ENCODE measurements at regions not wholly inside any gene's neighbourhood (a gene's known extent, or its start where the extent isn't known, plus 50 kb on each side); places are given as distances from the start of the nearest gene placed in this dataset.

- no peak overlapping the region for H3K4me3 ChIP-seq (ENCODE audit: low read depth, low read length)
- TF ChIP-seq CTCF (IDR thresholded peaks at IDR 0.05; ENCODE audit: control insufficient read depth, extremely low read depth, insufficient read depth) = no peak
- DNase-seq (ENCODE audit: low read depth) = no peak
These were observed 81.5 kb upstream of the YWHAQ start for GRCh38 chr2:9712263-9712662.

DNA sequence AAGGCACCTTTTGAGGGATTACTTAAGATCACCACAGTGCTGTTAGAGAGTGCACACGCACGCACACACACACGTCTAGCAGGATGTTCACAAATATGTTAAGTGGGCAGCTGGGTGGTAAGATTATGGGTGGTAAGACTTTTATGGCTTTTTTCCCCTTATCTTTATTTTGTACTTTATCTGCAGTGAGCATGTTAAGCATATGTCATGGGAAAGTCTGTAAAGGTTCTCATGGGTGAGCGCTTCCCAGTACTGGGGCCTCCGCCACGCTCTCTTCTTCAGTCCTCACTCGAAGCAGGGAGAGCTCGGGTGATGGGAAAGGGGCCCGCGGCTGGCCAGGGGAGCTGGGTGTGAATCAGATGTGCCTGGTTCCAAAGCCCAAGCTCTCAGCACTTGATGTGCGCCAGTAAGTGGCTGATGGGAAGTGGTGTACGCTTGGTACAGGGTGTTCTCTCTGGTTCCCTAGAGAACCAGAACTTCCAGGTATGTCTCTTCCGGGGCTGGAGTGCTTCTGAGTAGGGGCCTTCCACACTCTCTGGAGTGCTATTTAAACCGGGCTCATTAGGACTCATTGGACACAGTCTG lies 83.9 kb upstream of the YWHAQ start:
- no peak for DNase-seq (ENCODE audit: low read depth)
- H3K4me3 ChIP-seq (ENCODE audit: low read depth, low read length) = no peak overlapping the region
- no peak for TF ChIP-seq CTCF (IDR thresholded peaks at IDR 0.05; ENCODE audit: control insufficient read depth, extremely low read depth, insufficient read depth)

DNA sequence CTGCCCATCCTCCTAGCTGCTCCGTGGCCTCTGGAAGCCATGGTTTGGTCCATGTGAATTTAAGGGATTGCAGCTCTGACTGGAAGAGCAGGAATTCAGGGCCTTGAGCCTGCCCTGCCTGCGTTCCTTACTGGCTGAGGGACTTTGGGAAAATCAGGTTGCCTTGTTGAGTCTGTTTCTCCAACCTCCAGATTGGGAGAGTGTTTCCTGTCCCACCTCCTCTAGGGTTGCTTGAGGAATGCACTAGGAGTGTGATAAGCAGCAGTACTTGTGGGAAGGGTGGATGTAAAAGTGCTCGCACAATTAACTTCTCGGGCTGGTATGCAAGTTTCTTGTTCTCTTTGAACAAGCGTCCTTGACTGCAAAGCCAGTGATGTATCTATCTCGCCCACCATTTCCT lies 84.4 kb upstream of the YWHAQ start:
- no peak for TF ChIP-seq CTCF (IDR thresholded peaks at IDR 0.05; ENCODE audit: control insufficient read depth, extremely low read depth, insufficient read depth)
- no peak for DNase-seq (ENCODE audit: low read depth)
- H3K4me3 ChIP-seq (ENCODE audit: low read depth, low read length) = no peak overlapping the region

DNA sequence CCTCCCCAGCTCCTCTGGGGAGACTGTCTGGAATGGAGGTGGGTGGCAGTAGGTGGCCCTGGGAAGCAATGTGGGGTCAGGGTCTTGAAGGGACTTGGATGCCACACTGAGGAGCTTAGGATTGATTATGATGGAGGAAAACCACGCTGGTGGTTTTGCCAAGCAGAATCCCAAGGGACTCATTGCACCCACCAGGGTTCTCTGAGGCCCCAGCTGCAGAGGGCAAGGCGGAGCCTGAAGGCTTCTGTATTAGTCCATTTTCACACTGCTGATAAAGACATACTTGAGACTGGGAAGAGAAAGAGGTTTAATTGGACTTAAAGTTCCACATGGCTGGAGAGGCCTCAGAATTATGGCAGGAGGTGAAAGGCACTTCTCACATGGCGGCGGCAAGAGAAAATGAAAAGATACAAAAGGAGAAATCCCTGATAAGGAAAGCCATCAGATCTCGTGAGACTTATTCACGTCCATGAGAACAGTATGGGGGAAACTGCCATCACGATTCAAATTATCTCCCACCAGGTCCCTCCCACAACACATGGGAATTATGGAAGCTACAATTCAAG lies 87.2 kb upstream of the YWHAQ start:
- no peak for TF ChIP-seq CTCF (IDR thresholded peaks at IDR 0.05; ENCODE audit: control insufficient read depth, extremely low read depth, insufficient read depth)
- no peak overlapping the region for H3K4me3 ChIP-seq (ENCODE audit: low read depth, low read length)
- no peak for DNase-seq (ENCODE audit: low read depth)

DNA sequence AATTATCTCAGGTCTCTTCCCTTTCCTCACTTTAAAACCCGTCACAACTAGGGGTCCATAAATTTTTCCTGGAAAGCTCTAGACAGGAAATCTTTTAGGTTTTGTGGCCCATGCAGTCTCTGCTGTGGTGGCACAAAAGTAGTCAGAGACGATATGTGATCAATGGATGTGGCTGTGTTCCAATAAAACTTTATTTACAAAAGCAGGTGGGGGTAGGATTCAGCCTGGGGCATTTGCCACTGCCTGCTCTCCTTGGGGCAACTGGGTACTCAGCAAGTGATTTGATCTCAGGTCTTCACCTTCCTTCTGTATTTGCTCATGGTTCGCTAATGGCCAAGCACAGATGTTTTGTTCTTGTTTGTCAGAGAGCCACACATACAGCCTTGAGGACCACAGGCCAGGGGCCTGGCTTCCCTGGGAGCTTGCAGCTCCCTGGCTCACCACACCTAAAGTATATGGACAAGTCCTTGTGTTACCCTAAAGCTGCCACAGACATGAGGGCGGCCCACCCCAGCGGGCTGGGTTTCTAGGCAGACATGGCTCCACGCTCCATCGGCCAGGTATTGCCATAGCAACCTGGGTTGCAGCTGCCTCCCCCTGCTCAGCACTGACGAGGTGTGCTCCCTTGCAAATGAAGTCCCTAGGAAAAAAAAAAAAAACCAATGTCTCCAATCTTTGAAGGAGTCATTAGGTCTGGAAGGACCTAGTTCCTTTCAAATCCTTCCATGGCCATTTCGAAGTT lies 89.7 kb upstream of the YWHAQ start:
- no peak for TF ChIP-seq CTCF (IDR thresholded peaks at IDR 0.05; ENCODE audit: control insufficient read depth, extremely low read depth, insufficient read depth)
- no peak for DNase-seq (ENCODE audit: low read depth)

GRCh38 chr2:9721344-9721743 lies 90.5 kb upstream of the YWHAQ start:
- no peak for DNase-seq (ENCODE audit: low read depth)
- TF ChIP-seq CTCF (IDR thresholded peaks at IDR 0.05; ENCODE audit: control insufficient read depth, extremely low read depth, insufficient read depth) = no peak
- no peak overlapping the region for H3K4me3 ChIP-seq (ENCODE audit: low read depth, low read length)

More for the DNA sequence above, 89.7 kb upstream of the YWHAQ start:
- no peak overlapping the region for H3K4me3 ChIP-seq (ENCODE audit: low read depth, low read length)

All from LNCaP clone FGC (cell line).